Activated CD4-positive, alpha-beta T cell treated with anti-CD3 and anti-CD28 coated beads, Interleukin-2, amount 50 U/mL, for 48 hours (primary cell): ENCODE measurements at regions not wholly inside any gene's neighbourhood (a gene's known extent, or its start where the extent isn't known, plus 50 kb on each side); places are given as distances from the start of the nearest gene placed in this dataset.

Experiments used
- DNase-seq, 2 experiments: peaks; one replicate each; pipeline ENCODE4 v3.0.0-alpha.2; 2020

GRCh38 chr5:67381236-67381880 is 184.8 kb upstream of the CD180 start:
- DNase-seq = no peak

- DNase-seq = no peak
These were observed 183.8 kb upstream of the CD180 start for GRCh38 chr5:67380431-67380830.

GRCh38 chr5:67379753-67380152 is 183.2 kb upstream of the CD180 start:
- DNase-seq = no peak

- no peak for DNase-seq
These were observed 181.7 kb upstream of the CD180 start for GRCh38 chr5:67378256-67378655.

GRCh38 chr5:67377631-67378030 is 181.0 kb upstream of the CD180 start:
- DNase-seq = no peak

- DNase-seq = peak; percentile 3 to 5
These were observed 179.0 kb upstream of the CD180 start for GRCh38 chr5:67375606-67376005.

- DNase-seq = no peak
These were observed 177.8 kb upstream of the CD180 start for GRCh38 chr5:67374378-67374777.

GRCh38 chr5:67373518-67373917 is 176.9 kb upstream of the CD180 start:
- no peak for DNase-seq

- no peak for DNase-seq
These were observed 176.3 kb upstream of the CD180 start for GRCh38 chr5:67372887-67373286.

- DNase-seq = no peak
These were observed 175.3 kb upstream of the CD180 start for GRCh38 chr5:67371924-67372323.

- no peak for DNase-seq
These were observed 170.2 kb upstream of the CD180 start for GRCh38 chr5:67366691-67367395.

- no peak for DNase-seq
These were observed 169.7 kb upstream of the CD180 start for GRCh38 chr5:67366276-67366675.

GRCh38 chr5:67364381-67364970 is 167.9 kb upstream of the CD180 start:
- DNase-seq = no peak

- no peak for DNase-seq
These were observed 167.4 kb upstream of the CD180 start for GRCh38 chr5:67363963-67364362.

- DNase-seq = no peak
These were observed 166.6 kb upstream of the CD180 start for GRCh38 chr5:67363180-67363709.

GRCh38 chr5:67361932-67362729 is 165.5 kb upstream of the CD180 start:
- no peak for DNase-seq

GRCh38 chr5:67360047-67360446 is 163.4 kb upstream of the CD180 start:
- DNase-seq = no peak

- DNase-seq = no peak
These were observed 161.6 kb upstream of the CD180 start for GRCh38 chr5:67358186-67358585.

GRCh38 chr5:67355120-67355713 is 158.6 kb upstream of the CD180 start:
- DNase-seq = no peak

- no peak for DNase-seq
These were observed 157.2 kb upstream of the CD180 start for GRCh38 chr5:67353500-67354450.

GRCh38 chr5:67350618-67351201 is 154.1 kb upstream of the CD180 start:
- peak in 1 of 2 experiments; percentile 3 for DNase-seq
